ENCODE measurements at regions not wholly inside any gene's neighbourhood (a gene's known extent, or its start where the extent isn't known, plus 50 kb on each side); places are given as distances from the start of the nearest gene placed in this dataset.

- TF ChIP-seq, protein P1, sequence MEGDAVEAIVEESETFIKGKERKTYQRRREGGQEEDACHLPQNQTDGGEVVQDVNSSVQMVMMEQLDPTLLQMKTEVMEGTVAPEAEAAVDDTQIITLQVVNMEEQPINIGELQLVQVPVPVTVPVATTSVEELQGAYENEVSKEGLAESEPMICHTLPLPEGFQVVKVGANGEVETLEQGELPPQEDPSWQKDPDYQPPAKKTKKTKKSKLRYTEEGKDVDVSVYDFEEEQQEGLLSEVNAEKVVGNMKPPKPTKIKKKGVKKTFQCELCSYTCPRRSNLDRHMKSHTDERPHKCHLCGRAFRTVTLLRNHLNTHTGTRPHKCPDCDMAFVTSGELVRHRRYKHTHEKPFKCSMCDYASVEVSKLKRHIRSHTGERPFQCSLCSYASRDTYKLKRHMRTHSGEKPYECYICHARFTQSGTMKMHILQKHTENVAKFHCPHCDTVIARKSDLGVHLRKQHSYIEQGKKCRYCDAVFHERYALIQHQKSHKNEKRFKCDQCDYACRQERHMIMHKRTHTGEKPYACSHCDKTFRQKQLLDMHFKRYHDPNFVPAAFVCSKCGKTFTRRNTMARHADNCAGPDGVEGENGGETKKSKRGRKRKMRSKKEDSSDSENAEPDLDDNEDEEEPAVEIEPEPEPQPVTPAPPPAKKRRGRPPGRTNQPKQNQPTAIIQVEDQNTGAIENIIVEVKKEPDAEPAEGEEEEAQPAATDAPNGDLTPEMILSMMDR (IDR thresholded peaks at IDR 0.05; ENCODE audit: unreplicated experiment) = no peak
- Mint-ChIP-seq H3K4me1 (ENCODE audit: low read depth) (no peaks in the 10 kb centered on the region), H3K27me3 (peaks cover 13% of the 10 kb centered on the region), H3K4me3 (ENCODE audit: low read depth) (no peak overlapping the region), H3K36me3 (ENCODE audit: insufficient read depth) (no peaks in the 10 kb centered on the region), H3K9me3 (ENCODE audit: low read depth) (no peaks in the 10 kb centered on the region), H3K27ac (no peak overlapping the region)
- DNase-seq (ENCODE audit: low spot score, unreplicated experiment) = no peak
These were observed 198.1 kb upstream of the NPY2R start for GRCh38 chr4:155010376-155010775.

DNA sequence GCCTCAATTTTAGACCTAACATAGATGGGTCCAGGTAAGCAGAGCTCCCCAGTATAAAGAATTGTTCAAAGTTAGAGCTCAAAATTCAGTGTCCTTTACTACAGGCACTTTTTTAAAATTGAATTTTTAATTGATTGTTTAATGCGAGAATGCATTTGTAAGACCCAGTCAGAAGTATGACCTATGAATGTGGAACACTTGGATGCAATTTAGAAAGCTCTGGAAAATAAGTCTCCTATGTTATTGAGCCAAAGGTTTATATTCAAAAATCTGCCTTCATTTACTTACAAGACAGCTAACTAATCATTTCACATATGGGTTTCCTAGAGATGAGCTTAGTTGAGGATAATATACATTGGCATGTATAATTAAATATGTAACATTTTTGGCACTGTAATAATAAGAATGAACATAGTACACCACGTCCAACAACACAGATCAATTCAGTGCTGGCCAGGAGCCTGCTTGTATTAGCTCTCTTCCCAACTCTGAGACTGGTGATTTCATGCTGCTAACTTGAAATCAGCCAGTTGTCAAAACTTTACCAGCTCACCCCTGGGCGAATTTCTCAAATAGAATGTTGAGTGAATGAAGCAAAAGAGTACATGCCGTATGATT is 197.2 kb upstream of the NPY2R start:
- DNase-seq (ENCODE audit: low spot score, unreplicated experiment) = no peak
- Mint-ChIP-seq H3K36me3 (ENCODE audit: insufficient read depth) (no peaks in the 10 kb centered on the region), H3K9me3 (ENCODE audit: low read depth) (no peaks in the 10 kb centered on the region), H3K4me1 (ENCODE audit: low read depth) (no peaks in the 10 kb centered on the region), H3K4me3 (ENCODE audit: low read depth) (no peak overlapping the region), H3K27me3 (peaks cover 19% of the 10 kb centered on the region), H3K27ac (no peak overlapping the region)
- TF ChIP-seq, protein P1 (IDR thresholded peaks at IDR 0.05; ENCODE audit: unreplicated experiment) = no peak

DNA sequence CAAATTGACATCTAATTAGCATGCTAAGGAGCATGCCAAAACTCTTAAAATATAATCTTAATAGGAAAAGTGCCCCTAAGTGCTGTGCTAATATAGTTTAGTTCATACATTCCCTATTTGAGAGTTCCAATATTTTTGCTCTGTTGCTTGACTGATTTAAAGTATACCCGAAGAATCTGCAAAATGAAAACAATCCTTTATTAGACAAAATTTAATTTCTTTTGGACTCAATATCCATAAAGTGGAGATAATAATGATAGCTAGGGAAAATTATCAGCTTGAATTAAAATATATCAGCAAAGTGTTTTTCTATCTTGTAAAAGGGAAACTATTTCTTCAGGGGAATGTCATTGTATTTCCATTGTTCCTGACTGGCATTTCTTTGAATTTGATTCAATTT is 196.0 kb upstream of the NPY2R start:
- H3K27me3 Mint-ChIP-seq = peaks cover 26% of the 10 kb centered on the region
- H3K4me1 Mint-ChIP-seq (ENCODE audit: low read depth) = no peaks in the 10 kb centered on the region
- TF ChIP-seq, protein P1 (IDR thresholded peaks at IDR 0.05; ENCODE audit: unreplicated experiment) = no peak
- H3K4me3 Mint-ChIP-seq (ENCODE audit: low read depth) = no peak overlapping the region
- DNase-seq (ENCODE audit: low spot score, unreplicated experiment) = no peak
- no peak overlapping the region for H3K27ac Mint-ChIP-seq
- H3K9me3 Mint-ChIP-seq (ENCODE audit: low read depth) = no peaks in the 10 kb centered on the region
- H3K36me3 Mint-ChIP-seq (ENCODE audit: insufficient read depth) = no peaks in the 10 kb centered on the region

GRCh38 chr4:155017426-155017825 is 191.0 kb upstream of the NPY2R start:
- DNase-seq (ENCODE audit: low spot score, unreplicated experiment) = no peak
- H3K27ac Mint-ChIP-seq = no peak overlapping the region
- H3K36me3 Mint-ChIP-seq (ENCODE audit: insufficient read depth) = no peaks in the 10 kb centered on the region
- peaks cover 8% of the 10 kb centered on the region for H3K9me3 Mint-ChIP-seq (ENCODE audit: low read depth)
- no peaks in the 10 kb centered on the region for H3K4me1 Mint-ChIP-seq (ENCODE audit: low read depth)
- peaks cover 28% of the 10 kb centered on the region for H3K27me3 Mint-ChIP-seq
- TF ChIP-seq, protein P1 (IDR thresholded peaks at IDR 0.05; ENCODE audit: unreplicated experiment) = no peak
- H3K4me3 Mint-ChIP-seq (ENCODE audit: low read depth) = no peak overlapping the region

DNA sequence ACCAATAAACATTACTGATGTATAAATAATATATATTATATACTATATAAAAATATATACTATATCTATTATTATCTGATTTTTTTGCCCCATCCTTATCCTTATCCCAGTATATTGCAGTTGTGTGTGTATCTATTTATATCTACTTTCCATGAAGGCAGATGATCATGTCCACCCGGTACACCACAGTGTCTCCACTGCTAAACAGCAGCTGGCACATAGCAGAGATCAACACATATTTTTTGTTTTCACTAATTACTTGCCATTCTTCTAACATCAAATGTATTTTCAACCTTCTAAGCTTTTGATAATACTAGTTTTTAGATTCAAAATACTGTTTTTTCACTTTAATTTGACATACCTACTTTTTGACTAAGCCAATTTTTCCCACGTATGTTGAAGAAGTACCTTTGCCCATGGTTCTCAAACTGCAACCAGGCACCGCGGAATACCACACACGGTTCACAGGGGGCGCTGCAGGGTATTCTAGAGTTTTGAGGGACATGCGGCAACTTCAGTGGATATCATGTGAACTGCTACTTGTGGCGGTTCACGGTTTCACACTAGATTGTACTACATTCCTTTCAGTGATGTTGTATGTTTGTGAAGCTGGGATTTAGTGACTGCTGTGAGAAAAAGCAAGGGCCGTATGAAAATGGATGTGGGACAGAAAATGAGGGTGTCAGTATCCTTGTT is 182.5 kb upstream of the NPY2R start:
- no peak overlapping the region for H3K27ac Mint-ChIP-seq
- no peaks in the 10 kb centered on the region for H3K9me3 Mint-ChIP-seq (ENCODE audit: low read depth)
- no peaks in the 10 kb centered on the region for H3K4me1 Mint-ChIP-seq (ENCODE audit: low read depth)
- no peaks in the 10 kb centered on the region for H3K36me3 Mint-ChIP-seq (ENCODE audit: insufficient read depth)
- no peak overlapping the region for H3K4me3 Mint-ChIP-seq (ENCODE audit: low read depth)
- peaks cover 10% of the 10 kb centered on the region for H3K27me3 Mint-ChIP-seq
- DNase-seq (ENCODE audit: low spot score, unreplicated experiment) = peak; percentile 43
- TF ChIP-seq, protein P1 (IDR thresholded peaks at IDR 0.05; ENCODE audit: unreplicated experiment) = peak; percentile 80

Measured in progenitor cell of endocrine pancreas (in vitro differentiated cells).